ENCODE measurements at regions not wholly inside any gene's neighbourhood (a gene's known extent, or its start where the extent isn't known, plus 50 kb on each side); places are given as distances from the start of the nearest gene placed in this dataset.

- H3K36me3 ChIP-seq (ENCODE audit: insufficient read depth, low read length), result no peaks in the 10 kb centered on the region
- DNase-seq (ENCODE audit: low read depth, low spot score), result no peak
- no peak for TF ChIP-seq EZH2 (IDR thresholded peaks at IDR 0.05)
- no peak for TF ChIP-seq FOXP2 (optimal IDR thresholded peaks at IDR 0.05; ENCODE audit: control extremely low read depth, extremely low read length, insufficient read depth)
- TF ChIP-seq POLR2AphosphoS5 (IDR thresholded peaks at IDR 0.05; ENCODE audit: borderline replicate concordance, low read depth, low read length), result no peak
- no peak overlapping the region for H3K9ac ChIP-seq (ENCODE audit: insufficient read length)
- no peaks in the 10 kb centered on the region for H3K9me3 ChIP-seq (ENCODE audit: low read depth, low read length)
- no peak overlapping the region for H3K4me3 ChIP-seq
- H3K27ac ChIP-seq, result no peak overlapping the region
Measured at GRCh38 chr4:43234626-43235415, 342.3 kb downstream of the GRXCR1 start.

GRCh38 chr4:43238008-43238407 lies 345.5 kb downstream of the GRXCR1 start:
- Histone ChIP-seq H3K27ac (no peak overlapping the region), H3K4me3 (no peak overlapping the region), H3K9ac (ENCODE audit: insufficient read length) (no peak overlapping the region), H3K9me3 (ENCODE audit: low read depth, low read length) (no peaks in the 10 kb centered on the region), H3K36me3 (ENCODE audit: insufficient read depth, low read length) (no peaks in the 10 kb centered on the region)
- TF ChIP-seq POLR2AphosphoS5 (IDR thresholded peaks at IDR 0.05; ENCODE audit: borderline replicate concordance, low read depth, low read length) (no peak), EZH2 (IDR thresholded peaks at IDR 0.05) (no peak), FOXP2 (optimal IDR thresholded peaks at IDR 0.05; ENCODE audit: control extremely low read depth, extremely low read length, insufficient read depth) (no peak)
- DNase-seq (ENCODE audit: low read depth, low spot score), result no peak

GRCh38 chr4:43238585-43238984 lies 346.1 kb downstream of the GRXCR1 start:
- no peak overlapping the region for H3K4me3 ChIP-seq
- H3K9ac ChIP-seq (ENCODE audit: insufficient read length), result no peak overlapping the region
- TF ChIP-seq EZH2 (IDR thresholded peaks at IDR 0.05) (no peak), POLR2AphosphoS5 (IDR thresholded peaks at IDR 0.05; ENCODE audit: borderline replicate concordance, low read depth, low read length) (no peak), FOXP2 (optimal IDR thresholded peaks at IDR 0.05; ENCODE audit: control extremely low read depth, extremely low read length, insufficient read depth) (no peak)
- no peak overlapping the region for H3K27ac ChIP-seq
- no peaks in the 10 kb centered on the region for H3K36me3 ChIP-seq (ENCODE audit: insufficient read depth, low read length)
- no peaks in the 10 kb centered on the region for H3K9me3 ChIP-seq (ENCODE audit: low read depth, low read length)
- no peak for DNase-seq (ENCODE audit: low read depth, low spot score)

GRCh38 chr4:43241104-43241503 lies 348.6 kb downstream of the GRXCR1 start:
- no peaks in the 10 kb centered on the region for H3K9me3 ChIP-seq (ENCODE audit: low read depth, low read length)
- H3K27ac ChIP-seq, result no peak overlapping the region
- no peaks in the 10 kb centered on the region for H3K36me3 ChIP-seq (ENCODE audit: insufficient read depth, low read length)
- TF ChIP-seq EZH2 (IDR thresholded peaks at IDR 0.05) (no peak), FOXP2 (optimal IDR thresholded peaks at IDR 0.05; ENCODE audit: control extremely low read depth, extremely low read length, insufficient read depth) (no peak), POLR2AphosphoS5 (IDR thresholded peaks at IDR 0.05; ENCODE audit: borderline replicate concordance, low read depth, low read length) (no peak)
- H3K9ac ChIP-seq (ENCODE audit: insufficient read length), result no peak overlapping the region
- no peak for DNase-seq (ENCODE audit: low read depth, low spot score)
- H3K4me3 ChIP-seq, result no peak overlapping the region

GRCh38 chr4:43242606-43243005 lies 350.1 kb downstream of the GRXCR1 start:
- DNase-seq (ENCODE audit: low read depth, low spot score), result no peak
- no peak for TF ChIP-seq POLR2AphosphoS5 (IDR thresholded peaks at IDR 0.05; ENCODE audit: borderline replicate concordance, low read depth, low read length)
- TF ChIP-seq FOXP2 (optimal IDR thresholded peaks at IDR 0.05; ENCODE audit: control extremely low read depth, extremely low read length, insufficient read depth), result no peak
- H3K4me3 ChIP-seq, result no peak overlapping the region
- no peak overlapping the region for H3K27ac ChIP-seq
- H3K36me3 ChIP-seq (ENCODE audit: insufficient read depth, low read length), result no peaks in the 10 kb centered on the region
- no peaks in the 10 kb centered on the region for H3K9me3 ChIP-seq (ENCODE audit: low read depth, low read length)
- no peak overlapping the region for H3K9ac ChIP-seq (ENCODE audit: insufficient read length)

GRCh38 chr4:43243433-43244116 lies 351.1 kb downstream of the GRXCR1 start:
- H3K27ac ChIP-seq, result no peak overlapping the region
- TF ChIP-seq POLR2AphosphoS5 (IDR thresholded peaks at IDR 0.05; ENCODE audit: borderline replicate concordance, low read depth, low read length) (no peak), EZH2 (IDR thresholded peaks at IDR 0.05) (no peak), FOXP2 (optimal IDR thresholded peaks at IDR 0.05; ENCODE audit: control extremely low read depth, extremely low read length, insufficient read depth) (no peak)
- H3K36me3 ChIP-seq (ENCODE audit: insufficient read depth, low read length), result no peaks in the 10 kb centered on the region
- DNase-seq (ENCODE audit: low read depth, low spot score), result no peak
- no peak overlapping the region for H3K9ac ChIP-seq (ENCODE audit: insufficient read length)
- no peaks in the 10 kb centered on the region for H3K9me3 ChIP-seq (ENCODE audit: low read depth, low read length)
- no peak overlapping the region for H3K4me3 ChIP-seq

- no peak overlapping the region for H3K9ac ChIP-seq (ENCODE audit: insufficient read length)
- H3K27ac ChIP-seq, result no peak overlapping the region
- H3K9me3 ChIP-seq (ENCODE audit: low read depth, low read length), result no peaks in the 10 kb centered on the region
- TF ChIP-seq FOXP2 (optimal IDR thresholded peaks at IDR 0.05; ENCODE audit: control extremely low read depth, extremely low read length, insufficient read depth), result no peak
- TF ChIP-seq POLR2AphosphoS5 (IDR thresholded peaks at IDR 0.05; ENCODE audit: borderline replicate concordance, low read depth, low read length), result no peak
- no peak for TF ChIP-seq EZH2 (IDR thresholded peaks at IDR 0.05)
- H3K36me3 ChIP-seq (ENCODE audit: insufficient read depth, low read length), result no peaks in the 10 kb centered on the region
- no peak overlapping the region for H3K4me3 ChIP-seq
- DNase-seq (ENCODE audit: low read depth, low spot score), result no peak
Measured at GRCh38 chr4:43244688-43245382, 352.3 kb downstream of the GRXCR1 start.

- no peak overlapping the region for H3K27ac ChIP-seq
- no peak overlapping the region for H3K9ac ChIP-seq (ENCODE audit: insufficient read length)
- no peaks in the 10 kb centered on the region for H3K9me3 ChIP-seq (ENCODE audit: low read depth, low read length)
- H3K4me3 ChIP-seq, result no peak overlapping the region
- no peaks in the 10 kb centered on the region for H3K36me3 ChIP-seq (ENCODE audit: insufficient read depth, low read length)
- TF ChIP-seq FOXP2 (optimal IDR thresholded peaks at IDR 0.05; ENCODE audit: control extremely low read depth, extremely low read length, insufficient read depth) (no peak), POLR2AphosphoS5 (IDR thresholded peaks at IDR 0.05; ENCODE audit: borderline replicate concordance, low read depth, low read length) (no peak), EZH2 (IDR thresholded peaks at IDR 0.05) (no peak)
- no peak for DNase-seq (ENCODE audit: low read depth, low spot score)
Measured at GRCh38 chr4:43251841-43252240, 359.3 kb downstream of the GRXCR1 start.

Measured in SK-N-MC (cell line).